SK-N-DZ (cell line): ENCODE measurements at regions not wholly inside any gene's neighbourhood (a gene's known extent, or its start where the extent isn't known, plus 50 kb on each side); places are given as distances from the start of the nearest gene placed in this dataset.

Source experiments
- DNase-seq: peaks from one replicate; pipeline ENCODE4 v3.0.0-alpha.2; 2015; ENCODE audit warnings: low spot score
- small RNA-seq, 2 experiments: library from RNA; depleted of rRNA; stranded (forward); fragments of <200 nt; gene quantifications; one replicate each; pipeline ENCODE3, GENCODE V24; 2014

DNA sequence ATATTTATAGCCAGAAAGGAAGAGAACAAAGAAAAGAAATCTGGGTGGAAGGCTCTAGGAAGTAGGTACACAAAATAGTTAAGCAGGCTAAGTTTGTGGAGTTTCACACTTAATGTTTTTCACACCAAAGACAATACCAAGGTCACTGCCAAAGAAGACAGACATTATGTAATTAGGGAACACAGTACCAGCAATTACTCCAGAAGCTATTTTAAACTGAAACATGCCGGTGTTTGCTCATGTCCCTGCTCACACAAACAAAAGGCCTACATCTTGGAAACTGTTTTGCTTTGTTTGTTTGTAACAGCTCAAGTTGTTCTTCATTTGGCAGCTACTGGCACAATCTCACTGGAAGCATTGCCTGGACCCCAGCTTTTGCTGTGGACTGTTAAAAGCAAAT is 88.5 kb upstream of the DAB1 start:
- no peak for DNase-seq

- DNase-seq: no peak
These were observed 83.1 kb upstream of the DAB1 start for GRCh38 chr1:57506941-57507340.

- no peak for DNase-seq
These were observed 79.5 kb upstream of the DAB1 start for GRCh38 chr1:57503337-57503736.

DNA sequence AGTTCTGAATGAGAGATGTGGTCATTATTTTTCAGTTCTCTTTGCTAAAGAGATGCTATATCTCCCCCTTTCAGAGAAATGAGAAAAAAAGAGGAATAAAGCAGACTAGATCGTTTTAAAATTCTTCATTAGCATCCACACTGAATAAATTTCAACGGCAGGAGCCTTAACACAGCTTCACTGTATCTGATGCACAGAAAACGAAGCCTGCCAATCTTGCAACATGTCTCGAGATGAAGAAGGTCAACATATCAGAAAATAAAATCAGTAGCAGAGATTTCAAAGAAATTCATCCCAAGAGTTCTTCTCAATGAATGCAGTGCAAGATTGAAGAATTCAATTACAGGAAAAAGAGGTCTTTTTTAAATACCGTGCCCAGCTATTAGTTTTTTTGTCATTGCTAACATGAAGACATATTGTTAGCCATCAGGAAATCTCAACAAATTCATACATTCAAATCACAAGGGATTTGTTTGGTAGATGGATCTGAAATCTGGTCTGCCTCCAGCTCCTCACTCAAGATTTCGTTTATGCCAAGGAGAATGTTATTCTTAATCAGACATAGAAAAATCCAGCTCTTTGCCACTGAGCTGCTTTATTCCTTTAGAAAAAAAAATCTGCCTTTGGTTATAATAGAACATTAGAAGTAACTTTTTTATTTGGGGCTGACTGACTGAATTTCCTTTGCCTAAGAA is 76.4 kb upstream of the DAB1 start:
- DNase-seq: no peak

GRCh38 chr1:57494530-57495079 is 70.7 kb upstream of the DAB1 start:
- DNase-seq: no peak

DNA sequence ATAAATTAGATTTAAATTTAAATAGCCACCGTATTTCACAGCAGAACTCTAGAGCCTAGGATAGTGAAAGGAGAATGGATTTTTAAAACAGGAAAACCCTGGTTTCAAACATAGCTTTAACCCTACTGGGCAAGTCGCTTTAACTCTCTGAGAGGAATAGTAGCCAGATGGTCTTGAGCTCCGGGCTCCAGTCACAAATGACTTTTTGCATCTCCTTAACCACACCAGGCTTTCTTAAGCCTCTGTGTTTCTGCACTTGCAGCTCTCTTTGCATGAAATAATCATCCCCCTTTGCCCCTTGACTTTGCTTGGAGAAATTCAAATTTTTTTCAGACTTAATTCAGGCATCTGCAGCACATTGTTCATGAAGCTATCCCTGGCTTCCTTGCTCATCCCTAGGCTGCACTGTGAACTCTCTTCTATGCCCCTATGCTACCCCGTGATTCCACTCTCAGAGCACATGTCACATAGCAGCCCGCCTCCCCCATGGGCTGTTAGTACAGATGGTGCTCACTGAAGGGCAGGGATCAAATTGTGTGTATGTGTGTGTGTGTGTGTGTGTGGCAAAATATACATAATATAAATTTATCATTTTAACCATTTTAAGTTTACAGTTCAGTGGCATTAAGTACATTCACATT is 68.8 kb upstream of the DAB1 start:
- no peak for DNase-seq

DNA sequence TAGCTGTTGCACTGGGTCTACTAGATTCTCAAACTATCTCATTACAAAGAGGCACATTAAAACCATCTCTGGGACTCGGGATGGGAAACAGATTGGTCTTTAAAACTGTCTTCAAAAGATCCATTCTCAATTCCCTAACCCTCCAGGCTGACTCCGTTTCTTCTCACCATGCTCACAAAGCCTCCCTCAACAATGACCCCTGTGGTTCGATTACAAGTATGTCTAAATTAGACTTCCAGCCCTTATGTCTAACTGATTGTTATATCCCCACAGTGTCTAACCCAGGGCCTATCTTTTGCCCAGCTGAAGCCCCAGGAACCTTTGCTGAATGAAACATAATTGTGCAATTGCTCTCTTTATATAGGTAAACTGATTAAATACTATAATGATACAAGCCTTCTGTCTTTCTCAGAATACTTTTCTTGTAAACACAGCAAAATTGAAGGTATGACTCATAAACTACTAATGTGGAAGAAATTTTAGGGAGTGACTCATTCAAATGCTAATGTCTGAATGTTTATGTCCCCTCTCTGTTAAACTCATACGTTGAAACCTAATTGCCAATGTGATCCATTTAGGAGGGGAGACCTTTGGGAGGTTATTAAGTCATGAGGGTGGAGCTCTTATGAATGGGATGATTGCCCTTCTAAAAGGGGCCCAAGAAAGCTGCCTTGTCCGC is 65.6 kb upstream of the DAB1 start:
- DNase-seq: no peak

DNA sequence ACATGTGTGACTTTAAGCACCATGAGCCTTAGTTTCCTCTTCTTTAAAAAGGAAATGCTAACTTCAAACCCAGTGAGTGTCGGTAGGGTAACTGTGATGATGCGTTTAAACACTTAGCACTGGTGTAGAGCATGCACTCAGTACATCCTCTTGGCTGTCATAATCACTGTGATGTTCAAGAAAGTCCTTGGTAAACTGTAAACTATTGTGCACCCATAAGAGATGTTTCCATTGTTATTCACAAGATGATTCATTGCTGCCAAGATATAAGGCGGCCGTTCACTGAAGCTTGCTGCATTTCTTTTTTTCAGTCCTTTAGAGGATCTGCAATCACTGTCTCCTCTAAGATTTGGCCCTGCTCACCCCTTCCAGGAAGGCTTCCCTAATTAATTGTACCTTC is 61.8 kb upstream of the DAB1 start:
- no peak for DNase-seq

GRCh38 chr1:57483954-57484353 is 60.1 kb upstream of the DAB1 start:
- DNase-seq: no peak

DNA sequence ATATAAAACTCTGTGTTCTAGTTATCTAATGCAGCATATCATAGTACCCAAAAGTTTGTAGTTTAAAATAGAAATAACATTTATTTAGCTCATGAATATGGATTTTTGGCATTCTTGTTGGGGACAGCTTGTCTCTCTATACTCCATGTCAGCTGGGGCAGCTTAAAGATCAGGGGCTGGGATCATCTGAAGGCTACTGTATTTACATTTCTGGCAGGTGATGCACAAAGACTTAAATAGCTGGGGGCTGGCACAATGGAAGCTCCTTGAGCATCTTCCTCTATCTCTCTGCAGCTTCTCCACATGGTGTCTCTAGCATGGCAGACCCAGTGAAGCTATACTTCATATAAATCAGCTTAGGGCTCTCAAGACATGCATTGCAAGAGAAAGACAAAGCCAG is 55.6 kb upstream of the DAB1 start:
- DNase-seq: no peak

- DNase-seq: no peak
These were observed 51.5 kb upstream of the DAB1 start for GRCh38 chr1:57475366-57475765.

- DNase-seq: no peak
These were observed 50.4 kb upstream of the DAB1 start for GRCh38 chr1:57474137-57474750.

Small RNAs in the stretch of these regions (small RNA-seq; reads per million reads assigned to genes)
- 0 reads per million in 2 experiments for gene AL445193.1
